ENCODE measurements at regions not wholly inside any gene's neighbourhood (a gene's known extent, or its start where the extent isn't known, plus 50 kb on each side); places are given as distances from the start of the nearest gene placed in this dataset.

GRCh38 chr9:18018661-18019060 is 439.8 kb downstream of the SH3GL2 start:
- TF ChIP-seq CTCF (IDR thresholded peaks at IDR 0.05; ENCODE audit: poor library complexity, severe bottlenecking) = no peak

GRCh38 chr9:18020121-18020745 is 441.4 kb downstream of the SH3GL2 start:
- TF ChIP-seq CTCF (IDR thresholded peaks at IDR 0.05; ENCODE audit: poor library complexity, severe bottlenecking) = no peak
- no peak for DNase-seq (ENCODE audit: low spot score)
- Histone ChIP-seq H3K36me3 (ENCODE audit: low read depth) (no peaks in the 10 kb centered on the region), H3K9me3 (ENCODE audit: severe bottlenecking) (no peaks in the 10 kb centered on the region), H3K27me3 (ENCODE audit: insufficient read depth, poor library complexity, severe bottlenecking) (peaks cover 4% of the 10 kb centered on the region), H3K27ac (ENCODE audit: poor library complexity, severe bottlenecking) (no peak overlapping the region), H3K4me1 (ENCODE audit: insufficient read depth, poor library complexity, severe bottlenecking) (no peaks in the 10 kb centered on the region), H3K4me3 (ENCODE audit: severe bottlenecking) (no peak overlapping the region)
- ATAC-seq (ENCODE audit: low read depth) = no peak

More at GRCh38 chr9:18018661-18019060, 439.8 kb downstream of the SH3GL2 start:
- no peak overlapping the region for H3K4me3 ChIP-seq (ENCODE audit: severe bottlenecking)
- H3K36me3 ChIP-seq (ENCODE audit: low read depth) = no peaks in the 10 kb centered on the region
- no peaks in the 10 kb centered on the region for H3K4me1 ChIP-seq (ENCODE audit: insufficient read depth, poor library complexity, severe bottlenecking)
- DNase-seq (ENCODE audit: low spot score) (no peak), ATAC-seq (ENCODE audit: low read depth) (no peak)
- H3K27ac ChIP-seq (ENCODE audit: poor library complexity, severe bottlenecking) = no peak overlapping the region
- peaks cover 4% of the 10 kb centered on the region for H3K27me3 ChIP-seq (ENCODE audit: insufficient read depth, poor library complexity, severe bottlenecking)
- H3K9me3 ChIP-seq (ENCODE audit: severe bottlenecking) = no peaks in the 10 kb centered on the region

- Histone ChIP-seq H3K27ac (ENCODE audit: poor library complexity, severe bottlenecking) (no peak overlapping the region), H3K36me3 (ENCODE audit: low read depth) (no peaks in the 10 kb centered on the region), H3K9me3 (ENCODE audit: severe bottlenecking) (no peaks in the 10 kb centered on the region), H3K4me1 (ENCODE audit: insufficient read depth, poor library complexity, severe bottlenecking) (no peaks in the 10 kb centered on the region), H3K27me3 (ENCODE audit: insufficient read depth, poor library complexity, severe bottlenecking) (peaks cover 4% of the 10 kb centered on the region), H3K4me3 (ENCODE audit: severe bottlenecking) (no peak overlapping the region)
- DNase-seq (ENCODE audit: low spot score) = no peak
- no peak for ATAC-seq (ENCODE audit: low read depth)
- no peak for TF ChIP-seq CTCF (IDR thresholded peaks at IDR 0.05; ENCODE audit: poor library complexity, severe bottlenecking)
Measured at GRCh38 chr9:18022642-18023041, 443.8 kb downstream of the SH3GL2 start.

GRCh38 chr9:18023332-18023731 is 444.5 kb downstream of the SH3GL2 start:
- Histone ChIP-seq H3K27me3 (ENCODE audit: insufficient read depth, poor library complexity, severe bottlenecking) (peaks cover 4% of the 10 kb centered on the region), H3K4me3 (ENCODE audit: severe bottlenecking) (no peak overlapping the region), H3K4me1 (ENCODE audit: insufficient read depth, poor library complexity, severe bottlenecking) (no peaks in the 10 kb centered on the region), H3K27ac (ENCODE audit: poor library complexity, severe bottlenecking) (no peak overlapping the region), H3K36me3 (ENCODE audit: low read depth) (no peaks in the 10 kb centered on the region), H3K9me3 (ENCODE audit: severe bottlenecking) (no peaks in the 10 kb centered on the region)
- no peak for TF ChIP-seq CTCF (IDR thresholded peaks at IDR 0.05; ENCODE audit: poor library complexity, severe bottlenecking)
- no peak for DNase-seq (ENCODE audit: low spot score)
- ATAC-seq (ENCODE audit: low read depth) = no peak

- ATAC-seq (ENCODE audit: low read depth) (no peak), DNase-seq (ENCODE audit: low spot score) (no peak)
- Histone ChIP-seq H3K9me3 (ENCODE audit: severe bottlenecking) (no peaks in the 10 kb centered on the region), H3K36me3 (ENCODE audit: low read depth) (no peaks in the 10 kb centered on the region), H3K27ac (ENCODE audit: poor library complexity, severe bottlenecking) (no peak overlapping the region), H3K27me3 (ENCODE audit: insufficient read depth, poor library complexity, severe bottlenecking) (no peaks in the 10 kb centered on the region), H3K4me1 (ENCODE audit: insufficient read depth, poor library complexity, severe bottlenecking) (no peaks in the 10 kb centered on the region), H3K4me3 (ENCODE audit: severe bottlenecking) (no peak overlapping the region)
- no peak for TF ChIP-seq CTCF (IDR thresholded peaks at IDR 0.05; ENCODE audit: poor library complexity, severe bottlenecking)
Measured at GRCh38 chr9:18032636-18033035, 441.3 kb upstream of the ADAMTSL1 start.

Measured in RWPE2 (cell line).